ENCODE measurements at regions not wholly inside any gene's neighbourhood (a gene's known extent, or its start where the extent isn't known, plus 50 kb on each side); places are given as distances from the start of the nearest gene placed in this dataset.

GRCh38 chr16:85309656-85310587 is 197.7 kb upstream of the CIBAR2 start:
- H3K4me3 ChIP-seq, result no peak overlapping the region

GRCh38 chr16:85310868-85311585 is 198.8 kb upstream of the CIBAR2 start:
- no peak for TF ChIP-seq CTCF (IDR thresholded peaks at IDR 0.05; ENCODE audit: low read depth, low read length)
- Histone ChIP-seq H3K9me3 (ENCODE audit: low read depth) (no peaks in the 10 kb centered on the region), H3K4me3 (no peak overlapping the region), H3K27me3 (no peaks in the 10 kb centered on the region), H3K27ac (peak overlapping the region; percentile 93), H3K4me1 (ENCODE audit: low read depth) (peaks cover 81% of the 10 kb centered on the region), H3K36me3 (no peaks in the 10 kb centered on the region)
- peak in 1 of 2 donors; percentile 68 for DNase-seq (ENCODE audit: low read depth in 1 of 2, low spot score in 1 of 2)

More at GRCh38 chr16:85309656-85310587, 197.7 kb upstream of the CIBAR2 start:
- no peaks in the 10 kb centered on the region for H3K36me3 ChIP-seq
- H3K4me1 ChIP-seq (ENCODE audit: low read depth), result peaks cover 81% of the 10 kb centered on the region
- H3K9me3 ChIP-seq (ENCODE audit: low read depth), result no peaks in the 10 kb centered on the region
- no peak for TF ChIP-seq CTCF (IDR thresholded peaks at IDR 0.05; ENCODE audit: low read depth, low read length)
- peak overlapping the region; percentile 93 for H3K27ac ChIP-seq
- H3K27me3 ChIP-seq, result no peaks in the 10 kb centered on the region
- DNase-seq (ENCODE audit: low read depth in 1 of 2, low spot score in 1 of 2), result no peak

GRCh38 chr16:85311741-85312140 is 199.5 kb upstream of the CIBAR2 start:
- no peaks in the 10 kb centered on the region for H3K9me3 ChIP-seq (ENCODE audit: low read depth)
- H3K4me3 ChIP-seq, result no peak overlapping the region
- peak overlapping the region; percentile 93 for H3K27ac ChIP-seq
- H3K36me3 ChIP-seq, result no peaks in the 10 kb centered on the region
- no peak for DNase-seq (ENCODE audit: low read depth in 1 of 2, low spot score in 1 of 2)
- peaks cover 84% of the 10 kb centered on the region for H3K4me1 ChIP-seq (ENCODE audit: low read depth)
- TF ChIP-seq CTCF (IDR thresholded peaks at IDR 0.05; ENCODE audit: low read depth, low read length), result no peak
- no peaks in the 10 kb centered on the region for H3K27me3 ChIP-seq

- TF ChIP-seq CTCF (IDR thresholded peaks at IDR 0.05; ENCODE audit: low read depth, low read length), result no peak
- Histone ChIP-seq H3K27me3 (no peaks in the 10 kb centered on the region), H3K4me1 (ENCODE audit: low read depth) (peaks cover 82% of the 10 kb centered on the region), H3K9me3 (ENCODE audit: low read depth) (no peaks in the 10 kb centered on the region), H3K27ac (peak overlapping the region; percentile 93), H3K36me3 (no peaks in the 10 kb centered on the region), H3K4me3 (no peak overlapping the region)
- DNase-seq (ENCODE audit: low read depth in 1 of 2, low spot score in 1 of 2), result no peak
These were observed 199.9 kb upstream of the CIBAR2 start for GRCh38 chr16:85312174-85312573.

GRCh38 chr16:85312642-85313525 is 200.6 kb upstream of the CIBAR2 start:
- DNase-seq (ENCODE audit: low read depth in 1 of 2, low spot score in 1 of 2), result peak; percentile 15 to 67
- no peak for TF ChIP-seq CTCF (IDR thresholded peaks at IDR 0.05; ENCODE audit: low read depth, low read length)
- H3K4me1 ChIP-seq (ENCODE audit: low read depth), result peaks cover 79% of the 10 kb centered on the region

More at GRCh38 chr16:85312642-85313525, 200.6 kb upstream of the CIBAR2 start:
- Histone ChIP-seq H3K27ac (peak overlapping the region; percentile 93), H3K4me3 (no peak overlapping the region), H3K9me3 (ENCODE audit: low read depth) (no peaks in the 10 kb centered on the region), H3K27me3 (no peaks in the 10 kb centered on the region), H3K36me3 (no peaks in the 10 kb centered on the region)
